Breast epithelium (tissue), 4 donors: ENCODE measurements at regions not wholly inside any gene's neighbourhood (a gene's known extent, or its start where the extent isn't known, plus 50 kb on each side); places are given as distances from the start of the nearest gene placed in this dataset.
"Not testable (repeated sequence)": the region's sequence is repeated elsewhere in the genome, so short reads cannot be mapped to it uniquely, and the experiment has no call there.

Experiments
- DNase-seq, 2 donors: peaks; one replicate each; pipeline ENCODE4 v3.0.0-alpha.2; 2019; ENCODE audit warnings: low spot score in 2 of 2
- H3K27ac ChIP-seq, 2 donors: fragments of 200-600 bp; sonication (generic) in 1 of 2; one replicate each; pipeline ENCODE4 v1.5.1; 2016 to 2019; ENCODE audit warnings: mild to moderate bottlenecking in 1 of 2
- H3K27me3 ChIP-seq, 2 donors: fragments of 200-600 bp; sonication (generic) in 1 of 2; one replicate each; pipeline versions ENCODE4 v1.5.1 to v1.6.0; 2017 to 2019; ENCODE audit warnings: control low read depth in 1 of 2, mild to moderate bottlenecking in 1 of 2
- H3K36me3 ChIP-seq: fragments of 200-600 bp; one replicate; pipeline ENCODE4 v1.5.1; 2019
- H3K4me1 ChIP-seq, 2 donors: fragments of 200-600 bp; sonication (generic); one replicate each; pipeline ENCODE4 v1.5.1; 2016 to 2019; ENCODE audit warnings: control low read depth in 1 of 2
- H3K4me3 ChIP-seq, 3 donors: fragments of 200-600 bp; sonication (generic); 1 replicate in 2 of 3; 2 replicates in 1 of 3; pipeline ENCODE4 v1.5.1; 2016 to 2019; ENCODE audit warnings: mild to moderate bottlenecking in 3 of 3, moderate library complexity in 2 of 3
- H3K9me3 ChIP-seq, 2 donors: fragments of 200-600 bp; sonication (generic) in 1 of 2; one replicate each; pipeline ENCODE4 v1.5.1; 2016 to 2019; ENCODE audit warnings: control low read depth in 1 of 2
- CTCF ChIP-seq, 3 donors: fragments of 450-650 bp; IDR thresholded peaks; one replicate each; pipeline ENCODE4 v1.5.1; 2016 to 2017; ENCODE audit warnings: antibody characterized with exemption in 3 of 3, mild to moderate bottlenecking in 3 of 3, moderate library complexity in 3 of 3
- POLR2A ChIP-seq: fragments of 450-650 bp; IDR thresholded peaks from one replicate; pipeline ENCODE4 v1.6.1; 2016; ENCODE audit warnings: antibody characterized with exemption, mild to moderate bottlenecking, moderate library complexity
- POLR2AphosphoS5 ChIP-seq, 3 donors: sonication (generic); formaldehyde crosslinking; IDR thresholded peaks; one replicate each; pipeline ENCODE4 v1.6.1; 2017; ENCODE audit warnings: antibody characterized with exemption in 3 of 3
- intact Hi-C: fragments of 100-400 bp; cut with DNase I; formaldehyde crosslinking; loops from one replicate; pipeline ENCODE4 v1.15.1; 2023; ENCODE audit warnings: low total_unique reads

- H3K27me3 ChIP-seq, H3K4me1 ChIP-seq, intact Hi-C loops, H3K36me3 ChIP-seq, H3K4me3 ChIP-seq, DNase-seq, H3K9me3 ChIP-seq, H3K27ac ChIP-seq: not testable (repeated sequence)
Measured at GRCh38 chr14:105645389-105645788, 119.0 kb downstream of the TMEM121 start.

- no peak for DNase-seq
- TF ChIP-seq CTCF (IDR thresholded peaks at IDR 0.05) (no peak), POLR2A (no peak), POLR2AphosphoS5 (IDR thresholded peaks at IDR 0.05) (no peak)
- H3K36me3 ChIP-seq = no peaks in the 10 kb centered on the region
- H3K27me3 ChIP-seq = peaks cover 0 to 5% of the 10 kb centered on the region in 2 donors
- H3K27ac ChIP-seq = no peak overlapping the region
- H3K4me1 ChIP-seq = no peaks in the 10 kb centered on the region
- H3K9me3 ChIP-seq = peaks cover 0 to 4% of the 10 kb centered on the region in 2 donors
- intact Hi-C loops = no loop called here
- H3K4me3 ChIP-seq = no peak overlapping the region
Measured at GRCh38 chr14:105646175-105646574, 119.8 kb downstream of the TMEM121 start.

GRCh38 chr14:105646711-105647281, 120.4 kb downstream of the TMEM121 start:
- not testable (repeated sequence) for H3K4me3 ChIP-seq

GRCh38 chr14:105647426-105647783, 121.0 kb downstream of the TMEM121 start:
- H3K36me3 ChIP-seq, H3K27me3 ChIP-seq, intact Hi-C loops, H3K27ac ChIP-seq, H3K9me3 ChIP-seq, DNase-seq, H3K4me1 ChIP-seq, H3K4me3 ChIP-seq: not testable (repeated sequence)

More at GRCh38 chr14:105646711-105647281, 120.4 kb downstream of the TMEM121 start:
- H3K27ac ChIP-seq, DNase-seq, intact Hi-C loops, H3K9me3 ChIP-seq, H3K27me3 ChIP-seq, H3K36me3 ChIP-seq, H3K4me1 ChIP-seq: not testable (repeated sequence)

- H3K4me1 ChIP-seq = no peaks in the 10 kb centered on the region
- no peak overlapping the region for H3K4me3 ChIP-seq
- DNase-seq = no peak
- H3K9me3 ChIP-seq = peaks cover 0 to 4% of the 10 kb centered on the region in 2 donors
- H3K27me3 ChIP-seq = peaks cover 0 to 5% of the 10 kb centered on the region in 2 donors
- H3K36me3 ChIP-seq = no peaks in the 10 kb centered on the region
- no peak overlapping the region for H3K27ac ChIP-seq
- intact Hi-C loops = no loop called here
- TF ChIP-seq POLR2A = no peak
- no peak for TF ChIP-seq CTCF (IDR thresholded peaks at IDR 0.05)
- no peak for TF ChIP-seq POLR2AphosphoS5 (IDR thresholded peaks at IDR 0.05)
Measured at GRCh38 chr14:105647784-105648608, 121.6 kb downstream of the TMEM121 start.

GRCh38 chr14:105648609-105649535, 122.5 kb downstream of the TMEM121 start:
- H3K4me3 ChIP-seq, intact Hi-C loops, H3K9me3 ChIP-seq, H3K4me1 ChIP-seq, H3K36me3 ChIP-seq, H3K27ac ChIP-seq, DNase-seq, H3K27me3 ChIP-seq: not testable (repeated sequence)

GRCh38 chr14:105652317-105652716, 125.9 kb downstream of the TMEM121 start:
- H3K4me3 ChIP-seq, DNase-seq, H3K27me3 ChIP-seq, H3K9me3 ChIP-seq, H3K27ac ChIP-seq, H3K4me1 ChIP-seq, intact Hi-C loops, H3K36me3 ChIP-seq: not testable (repeated sequence)

GRCh38 chr14:105653921-105654320, 127.5 kb downstream of the TMEM121 start:
- not testable (repeated sequence) for DNase-seq

GRCh38 chr14:105659255-105659654, 132.9 kb downstream of the TMEM121 start:
- DNase-seq, H3K36me3 ChIP-seq, intact Hi-C loops, H3K27me3 ChIP-seq, H3K27ac ChIP-seq, H3K4me3 ChIP-seq, H3K4me1 ChIP-seq: not testable (repeated sequence)
- H3K9me3 ChIP-seq = peaks cover 0 to 16% of the 10 kb centered on the region in 2 donors

More at GRCh38 chr14:105653921-105654320, 127.5 kb downstream of the TMEM121 start:
- H3K9me3 ChIP-seq = peaks cover 4 to 13% of the 10 kb centered on the region in 2 donors
- H3K27me3 ChIP-seq, H3K36me3 ChIP-seq, intact Hi-C loops, H3K27ac ChIP-seq, H3K4me3 ChIP-seq, H3K4me1 ChIP-seq: not testable (repeated sequence)
